Mesothelial cell of epicardium (in vitro differentiated cells): ENCODE measurements at regions not wholly inside any gene's neighbourhood (a gene's known extent, or its start where the extent isn't known, plus 50 kb on each side); places are given as distances from the start of the nearest gene placed in this dataset.

ENCODE experiments used
- DNase-seq, 2 experiments: peaks; one replicate each; pipeline ENCODE4 v3.0.0; 2021; ENCODE audit warnings: low spot score in 2 of 2; ENCODE audit not compliant: unreplicated experiment in 2 of 2
- H3K27ac Mint-ChIP-seq: 2 replicates; pipeline ENCODE4 v1.8.0; 2021; ENCODE audit warnings: mixed read lengths
- H3K27me3 Mint-ChIP-seq: 2 replicates; pipeline ENCODE4 v1.8.0; 2021; ENCODE audit warnings: low read depth, mixed read lengths
- H3K36me3 Mint-ChIP-seq: 2 replicates; pipeline ENCODE4 v1.8.0; 2021; ENCODE audit warnings: mixed read lengths
- H3K4me1 Mint-ChIP-seq: 2 replicates; pipeline ENCODE4 v1.8.0; 2021; ENCODE audit warnings: mixed read lengths
- H3K4me3 Mint-ChIP-seq: 2 replicates; pipeline ENCODE4 v1.8.0; 2021; ENCODE audit warnings: mild to moderate bottlenecking, moderate library complexity, mixed read lengths
- H3K9me3 Mint-ChIP-seq: 2 replicates; pipeline ENCODE4 v1.8.0; 2021; ENCODE audit warnings: mixed read lengths
- TF ChIP-seq, protein P1 (sequence below): fragments of 200-600 bp; sonication (generic); IDR thresholded peaks from one replicate; pipeline ENCODE4 v1.5.0; 2021; ENCODE audit warnings: antibody characterized with exemption; ENCODE audit not compliant: unreplicated experiment

- Mint-ChIP-seq H3K4me3 (no peak overlapping the region), H3K36me3 (peaks cover 2% of the 10 kb centered on the region), H3K27ac (no peak overlapping the region), H3K27me3 (no peaks in the 10 kb centered on the region), H3K9me3 (peaks cover 18% of the 10 kb centered on the region), H3K4me1 (peaks cover 15% of the 10 kb centered on the region)
- DNase-seq, result no peak
- TF ChIP-seq, protein P1, sequence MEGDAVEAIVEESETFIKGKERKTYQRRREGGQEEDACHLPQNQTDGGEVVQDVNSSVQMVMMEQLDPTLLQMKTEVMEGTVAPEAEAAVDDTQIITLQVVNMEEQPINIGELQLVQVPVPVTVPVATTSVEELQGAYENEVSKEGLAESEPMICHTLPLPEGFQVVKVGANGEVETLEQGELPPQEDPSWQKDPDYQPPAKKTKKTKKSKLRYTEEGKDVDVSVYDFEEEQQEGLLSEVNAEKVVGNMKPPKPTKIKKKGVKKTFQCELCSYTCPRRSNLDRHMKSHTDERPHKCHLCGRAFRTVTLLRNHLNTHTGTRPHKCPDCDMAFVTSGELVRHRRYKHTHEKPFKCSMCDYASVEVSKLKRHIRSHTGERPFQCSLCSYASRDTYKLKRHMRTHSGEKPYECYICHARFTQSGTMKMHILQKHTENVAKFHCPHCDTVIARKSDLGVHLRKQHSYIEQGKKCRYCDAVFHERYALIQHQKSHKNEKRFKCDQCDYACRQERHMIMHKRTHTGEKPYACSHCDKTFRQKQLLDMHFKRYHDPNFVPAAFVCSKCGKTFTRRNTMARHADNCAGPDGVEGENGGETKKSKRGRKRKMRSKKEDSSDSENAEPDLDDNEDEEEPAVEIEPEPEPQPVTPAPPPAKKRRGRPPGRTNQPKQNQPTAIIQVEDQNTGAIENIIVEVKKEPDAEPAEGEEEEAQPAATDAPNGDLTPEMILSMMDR, result no peak
Measured at GRCh38 chr2:9082158-9082557, 78.7 kb upstream of the MBOAT2 start.

DNA sequence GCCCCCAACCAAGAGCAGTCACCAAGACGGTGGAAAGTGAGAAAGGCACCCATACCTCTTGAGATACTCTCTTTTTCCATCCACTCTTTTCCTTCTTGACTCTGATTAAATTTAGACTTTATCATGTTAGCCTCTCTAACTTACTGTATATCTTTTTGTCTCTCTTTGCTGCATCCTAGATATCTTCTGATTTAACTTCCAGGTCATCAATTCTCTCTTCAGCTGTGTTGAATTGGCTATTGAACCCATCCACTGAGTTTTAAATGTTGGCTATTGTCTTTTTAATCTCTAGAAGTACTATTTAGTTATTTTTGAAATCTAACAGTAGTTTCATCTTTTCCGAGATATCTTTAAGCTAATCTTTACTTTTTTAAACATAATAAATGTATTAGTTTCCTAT lies 78.3 kb upstream of the MBOAT2 start:
- Mint-ChIP-seq H3K27me3 (no peaks in the 10 kb centered on the region), H3K4me3 (no peak overlapping the region), H3K4me1 (peaks cover 11% of the 10 kb centered on the region), H3K27ac (no peak overlapping the region), H3K36me3 (peaks cover 2% of the 10 kb centered on the region), H3K9me3 (peaks cover 18% of the 10 kb centered on the region)
- TF ChIP-seq, protein P1, result no peak
- DNase-seq, result no peak

- H3K4me3 Mint-ChIP-seq, result no peak overlapping the region
Measured at GRCh38 chr2:9078405-9078804, 74.9 kb upstream of the MBOAT2 start.

DNA sequence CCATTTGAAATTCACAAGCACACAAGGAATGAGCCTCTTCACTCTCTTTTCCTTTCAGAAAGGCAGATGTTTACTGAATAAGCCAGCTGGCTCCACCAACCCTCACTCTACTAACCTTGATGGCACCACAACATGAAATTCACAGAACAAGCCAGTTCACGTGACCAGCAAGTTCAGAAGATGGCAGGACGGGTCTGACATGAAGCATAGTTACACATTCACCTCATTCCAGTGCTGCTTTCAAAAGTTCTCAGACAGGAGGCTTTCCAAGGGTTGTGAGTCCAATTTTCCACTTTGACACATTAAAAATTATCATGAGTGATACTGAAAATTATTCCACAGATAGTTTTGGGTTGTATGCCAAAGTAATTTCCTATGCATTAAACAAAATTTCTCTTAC lies 74.2 kb upstream of the MBOAT2 start:
- Mint-ChIP-seq H3K4me1 (peaks cover 4% of the 10 kb centered on the region), H3K27ac (no peak overlapping the region), H3K9me3 (peaks cover 18% of the 10 kb centered on the region), H3K4me3 (no peak overlapping the region), H3K27me3 (no peaks in the 10 kb centered on the region), H3K36me3 (peaks cover 2% of the 10 kb centered on the region)
- DNase-seq, result no peak
- TF ChIP-seq, protein P1, result no peak

More at GRCh38 chr2:9078405-9078804, 74.9 kb upstream of the MBOAT2 start:
- no peak for DNase-seq
- Mint-ChIP-seq H3K9me3 (peaks cover 18% of the 10 kb centered on the region), H3K27ac (no peak overlapping the region), H3K4me1 (peaks cover 4% of the 10 kb centered on the region), H3K27me3 (no peaks in the 10 kb centered on the region), H3K36me3 (peaks cover 2% of the 10 kb centered on the region)
- TF ChIP-seq, protein P1, result no peak

DNA sequence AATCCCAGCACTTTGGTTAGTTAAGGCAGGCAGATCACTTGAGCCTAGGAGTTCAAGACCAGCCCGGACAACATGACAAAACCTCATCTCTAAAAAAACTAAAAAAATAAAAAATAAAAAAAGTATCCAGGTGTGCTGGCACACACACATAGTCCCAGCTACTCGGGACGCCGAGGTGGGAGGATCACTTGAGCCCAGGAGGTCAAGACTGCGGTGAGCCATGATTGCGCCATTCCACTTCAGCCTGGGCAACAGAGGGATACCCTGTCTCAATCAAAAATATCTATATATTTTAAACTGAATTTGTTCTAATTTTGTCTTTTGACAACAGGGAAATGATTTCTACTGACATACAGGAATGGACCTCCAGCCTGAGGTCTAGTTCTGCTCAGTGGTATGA lies 73.3 kb upstream of the MBOAT2 start:
- peaks cover 11% of the 10 kb centered on the region for H3K9me3 Mint-ChIP-seq

More for the DNA sequence above, 73.3 kb upstream of the MBOAT2 start:
- TF ChIP-seq, protein P1, result no peak
- Mint-ChIP-seq H3K27me3 (no peaks in the 10 kb centered on the region), H3K36me3 (no peaks in the 10 kb centered on the region), H3K4me3 (no peak overlapping the region), H3K27ac (no peak overlapping the region), H3K4me1 (peaks cover 4% of the 10 kb centered on the region)
- DNase-seq, result no peak
